K562 (cell line): ENCODE measurements at regions not wholly inside any gene's neighbourhood (a gene's known extent, or its start where the extent isn't known, plus 50 kb on each side); places are given as distances from the start of the nearest gene placed in this dataset.

Experiments
- CREB3L1 ChIP-seq: fragments of 450-650 bp; IDR thresholded peaks from 2 replicates; pipeline ENCODE4 v1.6.1; 2014; ENCODE audit warnings: low read depth, mild to moderate bottlenecking, moderate library complexity, borderline replicate concordance
- FOSL1 ChIP-seq: fragments of 200-800 bp; sonication (Bioruptor generic); conservative IDR thresholded peaks from 2 replicates; pipeline ENCODE4 v1.6.1; 2016; ENCODE audit warnings: missing genetic modification characterization, missing compliant biosample characterization
- FOXJ2 ChIP-seq: fragments of 200-800 bp; sonication (Bioruptor generic); IDR thresholded peaks from 2 replicates; pipeline ENCODE4 v1.6.1; 2016; ENCODE audit warnings: missing genetic modification characterization, missing compliant biosample characterization
- FOXP1 ChIP-seq: sonication (generic); formaldehyde crosslinking; IDR thresholded peaks from 2 replicates; pipeline ENCODE4 v1.8.0; 2022; ENCODE audit warnings: mild to moderate bottlenecking, missing genetic modification reagents
- GABPB1 ChIP-seq: sonication (generic); formaldehyde crosslinking; IDR thresholded peaks from 2 replicates; pipeline ENCODE4 v1.8.0; 2022; ENCODE audit warnings: mild to moderate bottlenecking, missing genetic modification reagents
- HOMEZ ChIP-seq: fragments of 250-450 bp; sonication (Bioruptor Pico); IDR thresholded peaks from 2 replicates; pipeline ENCODE4 v1.4.0; 2020; ENCODE audit warnings: mild to moderate bottlenecking, moderate library complexity
- JUND ChIP-seq, 2 experiments: IDR thresholded peaks; 2 replicates in 1 of 2; 3 replicates in 1 of 2; pipeline ENCODE4 v1.6.1; 2011; ENCODE audit warnings: borderline replicate concordance in 2 of 2, low read depth in 2 of 2, low read length in 2 of 2, improper control_type of control experiment in 1 of 2, missing biosample characterization in 1 of 2, missing genetic modification characterization in 1 of 2, missing genetic modification reagents in 1 of 2
- MEIS2 ChIP-seq: fragments of 450-650 bp; IDR thresholded peaks from 2 replicates; pipeline ENCODE4 v1.6.1; 2014; ENCODE audit warnings: mild to moderate bottlenecking; ENCODE audit not compliant: partially characterized antibody
- MYC ChIP-seq, 2 experiments: fragments of 250-450 bp in 1 of 2; sonication (Bioruptor Pico) in 1 of 2; IDR thresholded peaks; 2 replicates each; pipeline versions ENCODE4 v1.5.1 to v1.6.1; 2012 to 2021; ENCODE audit warnings: low read depth in 2 of 2, borderline replicate concordance in 1 of 2, improper control_type of control experiment in 1 of 2, low read length in 1 of 2, mild to moderate bottlenecking in 1 of 2, moderate library complexity in 1 of 2
- NR2C2 ChIP-seq, 2 experiments: fragments of 200-800 bp in 1 of 2; sonication (Bioruptor generic) in 1 of 2; sonication (generic) in 1 of 2; formaldehyde crosslinking in 1 of 2; IDR thresholded peaks; 2 replicates each; pipeline versions ENCODE4 v1.6.1 to v1.8.0; 2016 to 2022; ENCODE audit warnings: mild to moderate bottlenecking in 1 of 2, missing compliant biosample characterization in 1 of 2, missing genetic modification characterization in 1 of 2, missing genetic modification reagents in 1 of 2
- PTRF ChIP-seq: fragments of 450-650 bp; IDR thresholded peaks from 2 replicates; pipeline ENCODE4 v1.6.1; 2016; ENCODE audit warnings: mild to moderate bottlenecking, missing genetic modification characterization, missing compliant biosample characterization
- RBFOX2 ChIP-seq: fragments of 200-400 bp; formaldehyde crosslinking; IDR thresholded peaks from 2 replicates; pipeline ENCODE4 v1.6.1; 2017; ENCODE audit warnings: low read depth, mild to moderate bottlenecking, low read length, moderate library complexity
- SMAD2 ChIP-seq: fragments of 150-350 bp; IDR thresholded peaks from 2 replicates; pipeline ENCODE4 v1.6.1; 2014; ENCODE audit warnings: low read depth, mild to moderate bottlenecking, low read length
- SMARCC2 ChIP-seq: fragments of 450-650 bp; IDR thresholded peaks from 2 replicates; pipeline ENCODE4 v1.6.1; 2017; ENCODE audit warnings: antibody characterized with exemption, moderate library complexity, mild to moderate bottlenecking, low read depth
- SMC3 ChIP-seq: conservative IDR thresholded peaks from 2 replicates; pipeline ENCODE4 v1.6.1; 2011; ENCODE audit warnings: low read depth, low read length, improper control_type of control experiment; ENCODE audit not compliant: insufficient read depth
- SPI1 ChIP-seq: IDR thresholded peaks from 2 replicates; pipeline ENCODE4 v1.6.1; 2011; ENCODE audit warnings: low read depth, low read length, control low read depth, borderline replicate concordance
- SREBF2 ChIP-seq: sonication (generic); formaldehyde crosslinking; IDR thresholded peaks from 2 replicates; pipeline ENCODE4 v1.4.0; 2020; ENCODE audit warnings: mild to moderate bottlenecking, missing genetic modification reagents
- TARDBP ChIP-seq: fragments of 450-650 bp; IDR thresholded peaks from 2 replicates; pipeline ENCODE4 v1.6.1; 2016
- USF2 ChIP-seq: sonication (generic); formaldehyde crosslinking; IDR thresholded peaks from 2 replicates; pipeline ENCODE4 v1.5.0; 2020; ENCODE audit warnings: missing genetic modification reagents
- ZNF124 ChIP-seq: sonication (generic); formaldehyde crosslinking; IDR thresholded peaks from 2 replicates; pipeline ENCODE4 v1.8.1; 2022; ENCODE audit warnings: missing genetic modification reagents
- TF ChIP-seq, protein P1 (sequence below): sonication (generic); formaldehyde crosslinking; IDR thresholded peaks from 2 replicates; pipeline ENCODE4 v1.9.0; 2022; ENCODE audit warnings: mild to moderate bottlenecking, missing genetic modification reagents

GRCh38 chr6:26152226-26153101 lies 65.2 kb downstream of the HFE start (continued):
- TF ChIP-seq HOMEZ (CRISPR knock-in tag) (no peak), SPI1 (no peak), JUND (IDR thresholded peaks at IDR 0.05; ENCODE audit: borderline replicate concordance, low read depth, low read length) (no peak; the same call in 1 of the 2 replicates), JUND (tag; IDR thresholded peaks at IDR 0.05; ENCODE audit: borderline replicate concordance, low read depth, low read length) (0 out of 3 replicates have a peak, but pooled peaks have one; percentile 39), RBFOX2 (no peak), SREBF2 (CRISPR knock-in tag) (no peak), ZNF124 (CRISPR knock-in tag) (no peak), SMC3 (no peak), SMAD2 (no peak), FOXP1 (CRISPR knock-in tag) (no peak), MYC (IDR thresholded peaks at IDR 0.05; ENCODE audit: low read depth, low read length) (no peak), MYC (CRISPR knock-in tag; IDR thresholded peaks at IDR 0.05; ENCODE audit: borderline replicate concordance, low read depth) (no peak), TARDBP (no peak), USF2 (CRISPR knock-in tag) (peak; percentile 78), FOSL1 (peak; percentile 49; the same call in 1 of the 2 replicates), SMARCC2 (no peak), FOXJ2 (tag) (no peak), PTRF (no peak), NR2C2 (CRISPR knock-in tag; IDR thresholded peaks at IDR 0.05) (no peak), NR2C2 (tag; IDR thresholded peaks at IDR 0.05) (no peak), MEIS2 (no peak), GABPB1 (CRISPR knock-in tag) (no peak), CREB3L1 (no peak)
- TF ChIP-seq, protein P1, sequence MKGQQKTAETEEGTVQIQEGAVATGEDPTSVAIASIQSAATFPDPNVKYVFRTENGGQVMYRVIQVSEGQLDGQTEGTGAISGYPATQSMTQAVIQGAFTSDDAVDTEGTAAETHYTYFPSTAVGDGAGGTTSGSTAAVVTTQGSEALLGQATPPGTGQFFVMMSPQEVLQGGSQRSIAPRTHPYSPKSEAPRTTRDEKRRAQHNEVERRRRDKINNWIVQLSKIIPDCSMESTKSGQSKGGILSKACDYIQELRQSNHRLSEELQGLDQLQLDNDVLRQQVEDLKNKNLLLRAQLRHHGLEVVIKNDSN: peak; percentile 71
